T-cell (primary cell): ENCODE measurements at regions not wholly inside any gene's neighbourhood (a gene's known extent, or its start where the extent isn't known, plus 50 kb on each side); places are given as distances from the start of the nearest gene placed in this dataset.

Experiments used
- ATAC-seq, 4 experiments: fragments of 200-7000 bp in 3 of 4; fragments of 150-1000 bp in 1 of 4; cut with Tn5 transposase; replicated peaks in 1 of 4; 1 replicate in 3 of 4; 2 replicates in 1 of 4; pipeline ENCODE4 v1.10.0; 2021; ENCODE audit warnings: moderate library complexity in 3 of 4, mild to moderate bottlenecking in 2 of 4, moderate number of reproducible peaks in 1 of 4
- CTCF ChIA-PET, 2 donors: fragments of 300-600 bp; sonication (Branson Sonifier 250); formaldehyde crosslinking; loops; one replicate each; lab custom pipeline; 2022; ENCODE audit warnings: antibody characterized with exemption in 2 of 2; lab: Charles Lee
- POLR2A ChIA-PET, 2 donors: fragments of 300-600 bp; sonication (Branson Sonifier 250); formaldehyde crosslinking; loops; one replicate each; lab custom pipeline; 2022; ENCODE audit warnings: antibody characterized with exemption in 2 of 2; lab: Charles Lee
- DNase-seq, 35 experiments: peaks; one replicate each; pipeline versions ENCODE4 v3.0.0 to v3.0.0-alpha.2; 2013 to 2023
- H3K27ac ChIP-seq: one replicate; pipeline ENCODE4 v1.5.1; 2013; ENCODE audit warnings: low read length
- H3K27me3 ChIP-seq, 2 experiments: replicated peaks in 1 of 2; 1 replicate in 1 of 2; 2 replicates in 1 of 2; pipeline versions ENCODE4 v1.6.1 to v1.7.0; 2013; ENCODE audit warnings: low read length in 1 of 2, mixed read lengths in 1 of 2; ENCODE audit not compliant: control insufficient read depth in 2 of 2, insufficient read depth in 2 of 2; ENCODE audit errors: extremely low read depth in 1 of 2
- H3K36me3 ChIP-seq, 2 donors: 1 replicate in 1 of 2; 2 replicates in 1 of 2; pipeline versions ENCODE4 v1.6.1 to v1.7.0; 2013; ENCODE audit warnings: low read length in 1 of 2; ENCODE audit not compliant: control insufficient read depth in 2 of 2, insufficient read depth in 1 of 2; ENCODE audit errors: extremely low read depth in 1 of 2
- H3K4me1 ChIP-seq, 2 experiments: 1 replicate in 1 of 2; 2 replicates in 1 of 2; pipeline versions ENCODE4 v1.6.1 to v1.7.0; 2013; ENCODE audit warnings: low read length in 2 of 2, mixed read lengths in 1 of 2; ENCODE audit not compliant: insufficient read depth in 2 of 2, control insufficient read depth in 1 of 2; ENCODE audit errors: extremely low read depth in 1 of 2
- H3K4me3 ChIP-seq, 2 donors: 1 replicate in 1 of 2; 2 replicates in 1 of 2; pipeline versions ENCODE4 v1.5.1 to v1.7.0; 2013; ENCODE audit warnings: mild to moderate bottlenecking in 2 of 2, low read length in 1 of 2, moderate library complexity in 1 of 2; ENCODE audit not compliant: control insufficient read depth in 1 of 2; ENCODE audit errors: extremely low read depth in 1 of 2
- H3K9me3 ChIP-seq: 2 replicates; pipeline ENCODE4 v1.7.0; 2013
- H3K27ac Mint-ChIP-seq, 2 donors: one replicate each; pipeline ENCODE4 v1.8.0; 2020 to 2021; ENCODE audit warnings: mild to moderate bottlenecking in 2 of 2, mixed read lengths in 2 of 2
- H3K27me3 Mint-ChIP-seq, 2 donors: one replicate each; pipeline ENCODE4 v1.8.0; 2021 to 2022; ENCODE audit warnings: mixed read lengths in 2 of 2
- H3K36me3 Mint-ChIP-seq: one replicate; pipeline ENCODE4 v1.8.0; 2021; ENCODE audit warnings: mixed read lengths
- H3K4me1 Mint-ChIP-seq, 3 donors: one replicate each; pipeline ENCODE4 v1.8.0; 2020 to 2022; ENCODE audit warnings: mixed read lengths in 3 of 3, mild to moderate bottlenecking in 1 of 3
- H3K4me3 Mint-ChIP-seq, 3 donors: one replicate each; pipeline ENCODE4 v1.8.0; 2020 to 2022; ENCODE audit warnings: mild to moderate bottlenecking in 3 of 3, mixed read lengths in 3 of 3, moderate library complexity in 3 of 3
- H3K9me3 Mint-ChIP-seq, 3 donors: one replicate each; pipeline ENCODE4 v1.8.0; 2020 to 2022; ENCODE audit warnings: mixed read lengths in 3 of 3
- whole genome bisulfite sequencing: methylation state at CpG from one replicate; pipeline ENCODE4 v1.1.5; 2013; ENCODE audit warnings: missing lambda C conversion rate; ENCODE audit not compliant: insufficient coverage; 5-methylcytosine and 5-hydroxymethylcytosine counted together

DNA sequence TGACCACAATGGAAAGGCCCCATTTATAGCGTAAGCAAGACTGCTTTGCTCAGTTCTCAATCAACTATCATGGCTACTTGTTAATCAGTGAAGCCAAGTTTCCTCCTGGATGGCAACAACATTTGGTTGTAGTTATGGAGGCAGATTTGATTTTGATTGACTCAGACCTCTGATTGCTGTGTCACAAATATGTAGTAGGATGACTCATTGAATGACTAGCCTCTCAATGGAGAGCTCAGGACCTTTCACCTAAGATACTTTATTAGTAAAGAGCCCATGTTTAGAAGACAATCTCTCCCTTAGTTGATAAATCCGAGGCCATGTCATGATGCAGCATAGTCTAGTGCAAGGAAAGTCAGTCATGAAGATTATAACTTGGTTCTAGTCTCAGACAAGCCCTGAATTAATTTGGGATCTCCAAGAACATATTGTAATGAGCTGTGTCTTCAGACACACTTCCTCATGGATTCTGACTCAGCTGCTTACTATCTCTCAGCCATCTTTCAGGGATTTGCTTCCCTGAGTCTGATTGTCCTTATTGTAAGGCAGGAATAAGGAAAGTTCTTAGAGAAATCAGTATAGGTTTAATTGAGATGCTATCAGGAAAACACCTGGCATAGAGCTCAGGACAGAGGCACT is 397.4 kb upstream of the TMCO5A start:
- ATAC-seq (no peak), DNase-seq (no peak)
- no peak overlapping the region for H3K27ac Mint-ChIP-seq
- H3K36me3 Mint-ChIP-seq, result no peaks in the 10 kb centered on the region
- CTCF ChIA-PET, result no interaction called here
- Histone ChIP-seq H3K9me3 (no peaks in the 10 kb centered on the region), H3K27ac (no peak overlapping the region), H3K4me1 (no peaks in the 10 kb centered on the region), H3K27me3 (no peaks in the 10 kb centered on the region), H3K36me3 (no peaks in the 10 kb centered on the region), H3K4me3 (no peak overlapping the region)
- H3K4me1 Mint-ChIP-seq, result no peaks in the 10 kb centered on the region
- no peak overlapping the region for H3K4me3 Mint-ChIP-seq
- H3K27me3 Mint-ChIP-seq, result peaks cover 0 to 2% of the 10 kb centered on the region in 2 donors
- WGBS, result no CpG with 5 or more reads among the region's 2 CpGs
- H3K9me3 Mint-ChIP-seq, result peaks cover 5 to 17% (median 12%) of the 10 kb centered on the region in 3 donors
- POLR2A ChIA-PET, result interaction anchor here in 1 of 2 donors (0.5 kb wide), 1 partner anchor 781 kb away, joined by 3 read pairs; no protein-coding TSS in a partner anchor

- peaks cover 0 to 2% of the 10 kb centered on the region in 2 donors for H3K27me3 Mint-ChIP-seq
- Histone ChIP-seq H3K9me3 (no peaks in the 10 kb centered on the region), H3K27me3 (no peaks in the 10 kb centered on the region), H3K4me1 (no peaks in the 10 kb centered on the region), H3K4me3 (no peak overlapping the region), H3K36me3 (no peaks in the 10 kb centered on the region), H3K27ac (no peak overlapping the region)
- DNase-seq (no peak), ATAC-seq (no peak)
- H3K27ac Mint-ChIP-seq, result no peak overlapping the region
- ChIA-PET CTCF (no interaction called here), POLR2A (interaction anchor here in 1 of 2 donors (0.5 kb wide), 1 partner anchor 782 kb away, joined by 3 read pairs; no protein-coding TSS in a partner anchor)
- H3K9me3 Mint-ChIP-seq, result peaks cover 5 to 20% (median 15%) of the 10 kb centered on the region in 3 donors
- H3K4me1 Mint-ChIP-seq, result no peaks in the 10 kb centered on the region
- H3K4me3 Mint-ChIP-seq, result no peak overlapping the region
- WGBS, result no CpG with 5 or more reads among the region's 1 CpG
- H3K36me3 Mint-ChIP-seq, result no peaks in the 10 kb centered on the region
Observed at GRCh38 chr15:37537802-37538201, 396.6 kb upstream of the TMCO5A start.

- POLR2A ChIA-PET, result no interaction called here
- no peaks in the 10 kb centered on the region for H3K27me3 ChIP-seq
- H3K9me3 ChIP-seq, result no peaks in the 10 kb centered on the region
- no peaks in the 10 kb centered on the region for H3K36me3 ChIP-seq
- H3K27ac ChIP-seq, result no peak overlapping the region
- Mint-ChIP-seq H3K4me3 (no peak overlapping the region), H3K9me3 (peaks cover 0 to 7% (median 3%) of the 10 kb centered on the region in 3 donors), H3K36me3 (no peaks in the 10 kb centered on the region), H3K4me1 (no peaks in the 10 kb centered on the region), H3K27ac (no peak overlapping the region), H3K27me3 (no peaks in the 10 kb centered on the region)
- DNase-seq (no peak), ATAC-seq (no peak)
- no peak overlapping the region for H3K4me3 ChIP-seq
- H3K4me1 ChIP-seq, result no peaks in the 10 kb centered on the region
- WGBS, result no CpG with 5 or more reads among the region's 1 CpG
- CTCF ChIA-PET, result no interaction called here
Observed at GRCh38 chr15:37548116-37548515, 386.3 kb upstream of the TMCO5A start.

- peaks cover 6 to 23% (median 7%) of the 10 kb centered on the region in 3 donors for H3K9me3 Mint-ChIP-seq
- 84% methylated on average over 15 of the region's 17 CpGs for WGBS
- H3K9me3 ChIP-seq, result no peaks in the 10 kb centered on the region
- no peak overlapping the region for H3K27ac Mint-ChIP-seq
- CTCF ChIA-PET, result no interaction called here
- H3K4me1 ChIP-seq, result no peaks in the 10 kb centered on the region
- no peaks in the 10 kb centered on the region for H3K27me3 Mint-ChIP-seq
- ATAC-seq (no peak), DNase-seq (no peak)
- H3K27ac ChIP-seq, result no peak overlapping the region
- no peaks in the 10 kb centered on the region for H3K27me3 ChIP-seq
- H3K4me1 Mint-ChIP-seq, result no peaks in the 10 kb centered on the region
- POLR2A ChIA-PET, result no interaction called here
- no peak overlapping the region for H3K4me3 ChIP-seq
- no peak overlapping the region for H3K4me3 Mint-ChIP-seq
- H3K36me3 ChIP-seq, result no peaks in the 10 kb centered on the region
- H3K36me3 Mint-ChIP-seq, result no peaks in the 10 kb centered on the region
Observed at GRCh38 chr15:37550360-37551024, 383.9 kb upstream of the TMCO5A start.

- H3K27ac Mint-ChIP-seq, result no peak overlapping the region
- H3K27me3 ChIP-seq, result no peaks in the 10 kb centered on the region
- H3K27ac ChIP-seq, result no peak overlapping the region
- no peak for DNase-seq
- no peaks in the 10 kb centered on the region for H3K36me3 Mint-ChIP-seq
- no peaks in the 10 kb centered on the region for H3K27me3 Mint-ChIP-seq
- POLR2A ChIA-PET, result no interaction called here
- H3K4me1 ChIP-seq, result no peaks in the 10 kb centered on the region
- no peaks in the 10 kb centered on the region for H3K36me3 ChIP-seq
- H3K9me3 ChIP-seq, result no peaks in the 10 kb centered on the region
- ATAC-seq, result no peak
- peaks cover 2 to 8% (median 3%) of the 10 kb centered on the region in 3 donors for H3K9me3 Mint-ChIP-seq
- WGBS, result no CpG with 5 or more reads among the region's 2 CpGs
- no peaks in the 10 kb centered on the region for H3K4me1 Mint-ChIP-seq
- H3K4me3 ChIP-seq, result no peak overlapping the region
- CTCF ChIA-PET, result no interaction called here
- H3K4me3 Mint-ChIP-seq, result no peak overlapping the region
Observed at GRCh38 chr15:37572401-37572800, 362.0 kb upstream of the TMCO5A start.

DNA sequence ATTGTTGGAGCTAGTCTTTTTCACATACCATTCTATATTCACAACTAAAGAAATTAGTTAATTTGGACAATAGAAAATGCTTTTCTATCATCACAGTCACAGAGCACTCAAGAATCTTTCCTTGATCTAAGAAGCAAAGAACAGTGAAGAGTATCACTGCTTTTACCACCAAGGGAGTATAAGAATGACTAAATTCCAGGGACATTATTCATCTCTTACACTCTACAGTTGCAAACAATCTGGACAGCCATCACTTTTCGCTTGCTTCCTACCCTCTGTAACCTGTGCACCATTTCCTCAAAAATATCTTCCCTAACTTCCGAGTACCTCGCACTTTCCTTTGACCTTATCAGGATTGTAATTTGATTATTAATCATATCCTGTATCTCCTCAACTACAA is 359.5 kb upstream of the TMCO5A start:
- no peaks in the 10 kb centered on the region for H3K27me3 ChIP-seq
- Mint-ChIP-seq H3K4me3 (no peak overlapping the region), H3K27ac (no peak overlapping the region), H3K9me3 (peaks cover 2 to 3% (median 3%) of the 10 kb centered on the region in 3 donors), H3K27me3 (no peaks in the 10 kb centered on the region), H3K4me1 (no peaks in the 10 kb centered on the region), H3K36me3 (no peaks in the 10 kb centered on the region)
- no peak overlapping the region for H3K4me3 ChIP-seq
- no peaks in the 10 kb centered on the region for H3K4me1 ChIP-seq
- no peaks in the 10 kb centered on the region for H3K36me3 ChIP-seq
- CTCF ChIA-PET, result no interaction called here
- H3K27ac ChIP-seq, result no peak overlapping the region
- ATAC-seq (no peak), DNase-seq (no peak)
- WGBS, result no CpG with 5 or more reads among the region's 3 CpGs
- POLR2A ChIA-PET, result no interaction called here
- no peaks in the 10 kb centered on the region for H3K9me3 ChIP-seq
